MM.1S (cell line): ENCODE measurements at regions not wholly inside any gene's neighbourhood (a gene's known extent, or its start where the extent isn't known, plus 50 kb on each side); places are given as distances from the start of the nearest gene placed in this dataset.

Source experiments
- EZH2 ChIP-seq: fragments of 300-600 bp; sonication (generic); optimal IDR thresholded peaks from 2 replicates; pipeline ENCODE3; 2017; ENCODE audit warnings: low read depth, mild to moderate bottlenecking, antibody characterized with exemption, low read length, mixed read lengths
- TF ChIP-seq, protein P1 (sequence below): fragments of 300-600 bp; sonication (generic); IDR thresholded peaks from 2 replicates; pipeline ENCODE4 v1.5.1; 2016; ENCODE audit warnings: antibody characterized with exemption, low read length, mixed read lengths

DNA sequence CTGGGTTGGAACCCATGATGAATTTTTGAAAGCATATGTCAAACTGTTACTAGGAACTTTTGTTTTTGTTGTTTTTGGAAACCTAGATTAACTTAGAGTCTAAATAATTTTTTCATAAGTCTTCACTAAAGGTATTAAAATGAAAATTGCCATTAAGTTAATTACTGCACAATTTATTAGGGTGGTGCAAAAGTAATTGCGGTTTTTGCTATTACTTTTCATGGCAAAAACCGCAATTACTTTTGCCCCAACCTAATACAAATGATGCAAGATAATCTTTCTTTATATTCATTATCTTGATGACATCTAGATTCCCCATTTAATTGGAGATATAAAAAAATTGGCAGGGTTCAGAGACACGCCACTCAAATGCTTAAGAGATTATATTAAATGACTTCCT is 145.0 kb upstream of the PKP2 start:
- TF ChIP-seq, protein P1, sequence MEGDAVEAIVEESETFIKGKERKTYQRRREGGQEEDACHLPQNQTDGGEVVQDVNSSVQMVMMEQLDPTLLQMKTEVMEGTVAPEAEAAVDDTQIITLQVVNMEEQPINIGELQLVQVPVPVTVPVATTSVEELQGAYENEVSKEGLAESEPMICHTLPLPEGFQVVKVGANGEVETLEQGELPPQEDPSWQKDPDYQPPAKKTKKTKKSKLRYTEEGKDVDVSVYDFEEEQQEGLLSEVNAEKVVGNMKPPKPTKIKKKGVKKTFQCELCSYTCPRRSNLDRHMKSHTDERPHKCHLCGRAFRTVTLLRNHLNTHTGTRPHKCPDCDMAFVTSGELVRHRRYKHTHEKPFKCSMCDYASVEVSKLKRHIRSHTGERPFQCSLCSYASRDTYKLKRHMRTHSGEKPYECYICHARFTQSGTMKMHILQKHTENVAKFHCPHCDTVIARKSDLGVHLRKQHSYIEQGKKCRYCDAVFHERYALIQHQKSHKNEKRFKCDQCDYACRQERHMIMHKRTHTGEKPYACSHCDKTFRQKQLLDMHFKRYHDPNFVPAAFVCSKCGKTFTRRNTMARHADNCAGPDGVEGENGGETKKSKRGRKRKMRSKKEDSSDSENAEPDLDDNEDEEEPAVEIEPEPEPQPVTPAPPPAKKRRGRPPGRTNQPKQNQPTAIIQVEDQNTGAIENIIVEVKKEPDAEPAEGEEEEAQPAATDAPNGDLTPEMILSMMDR, result no peak
- no peak for TF ChIP-seq EZH2
